SU-DHL-6 (cell line): ENCODE measurements at regions not wholly inside any gene's neighbourhood (a gene's known extent, or its start where the extent isn't known, plus 50 kb on each side); places are given as distances from the start of the nearest gene placed in this dataset.

Experiments used
- H2AFZ ChIP-seq: fragments of 200-600 bp; sonication (generic); 2 replicates; pipeline ENCODE4 v1.6.1; 2014; ENCODE audit warnings: low read depth, mild to moderate bottlenecking, moderate library complexity, mixed read lengths, antibody characterized with exemption, low read length; ENCODE audit not compliant: severe bottlenecking
- H3F3A ChIP-seq: fragments of 200-600 bp; shearing (Covaris generic); 2 replicates; pipeline ENCODE4 v1.6.0; 2016; ENCODE audit warnings: antibody characterized with exemption, mild to moderate bottlenecking; ENCODE audit not compliant: insufficient read depth
- H3K27ac ChIP-seq: fragments of 200-600 bp; sonication (generic); 2 replicates; pipeline ENCODE4 v1.5.1; 2016; ENCODE audit warnings: low read depth, mild to moderate bottlenecking, low read length, moderate library complexity, mixed read lengths
- H3K27me3 ChIP-seq: fragments of 200-600 bp; sonication (generic), shearing (Covaris generic); 2 replicates; pipeline ENCODE4 v1.6.0; 2014; ENCODE audit warnings: mild to moderate bottlenecking, low read length
- H3K36me3 ChIP-seq: fragments of 200-600 bp; sonication (generic); 2 replicates; pipeline ENCODE4 v1.6.1; 2014; ENCODE audit warnings: mild to moderate bottlenecking, low read length, mixed read lengths
- H3K4me2 ChIP-seq: fragments of 300-600, 200-600 bp; shearing (Covaris generic), sonication (generic); 2 replicates; pipeline ENCODE4 v1.6.0; 2014; ENCODE audit warnings: low read length, low read depth, mild to moderate bottlenecking; ENCODE audit not compliant: poor library complexity, severe bottlenecking
- H3K4me3 ChIP-seq: fragments of 200-600 bp; sonication (generic); 2 replicates; pipeline ENCODE4 v1.5.1; 2014; ENCODE audit warnings: antibody characterized with exemption, low read length, mild to moderate bottlenecking, mixed read lengths; ENCODE audit not compliant: insufficient read depth, poor library complexity, severe bottlenecking
- H3K79me2 ChIP-seq: fragments of 200-600 bp; sonication (generic); 2 replicates; pipeline ENCODE4 v1.6.1; 2014; ENCODE audit warnings: mild to moderate bottlenecking, low read length, moderate library complexity; ENCODE audit not compliant: insufficient read depth
- H3K9ac ChIP-seq: fragments of 200-600 bp; sonication (generic); 2 replicates; pipeline ENCODE4 v1.7.0; 2014; ENCODE audit warnings: mild to moderate bottlenecking, low read length
- H3K9me2 ChIP-seq: fragments of 200-600 bp; sonication (generic); replicated peaks from 2 replicates; pipeline ENCODE4 v1.6.1; 2014; ENCODE audit warnings: low read length; ENCODE audit not compliant: insufficient read depth
- H3K9me3 ChIP-seq: fragments of 200-600 bp; sonication (generic); 2 replicates; pipeline ENCODE4 v1.6.1; 2014; ENCODE audit warnings: low read length, mixed read lengths; ENCODE audit not compliant: insufficient read depth
- H4K20me1 ChIP-seq: fragments of 200-600 bp; sonication (generic); 2 replicates; pipeline ENCODE4 v1.6.1; 2014; ENCODE audit warnings: low read depth, mild to moderate bottlenecking, antibody characterized with exemption, low read length, moderate library complexity, mixed read lengths
- CTCF ChIP-seq: fragments of 200-600 bp; sonication (generic); IDR thresholded peaks from one replicate; pipeline ENCODE4 v1.5.1; 2017; ENCODE audit warnings: antibody characterized with exemption, mild to moderate bottlenecking, low read length, moderate library complexity; ENCODE audit not compliant: insufficient read depth, poor library complexity, severe bottlenecking
- EZH2phosphoT487 ChIP-seq: fragments of 200-600 bp; sonication (generic), shearing (Covaris generic); conservative IDR thresholded peaks from 2 replicates; pipeline ENCODE4 v1.6.1; 2018; ENCODE audit warnings: mild to moderate bottlenecking, antibody characterized with exemption, low read length, moderate library complexity, mixed read lengths

- Histone ChIP-seq H3K4me3 (no peak overlapping the region), H3K9me3 (no peaks in the 10 kb centered on the region), H3K27ac (no peak overlapping the region), H3K9ac (no peak overlapping the region), H3K79me2 (no peaks in the 10 kb centered on the region), H3K27me3 (no peaks in the 10 kb centered on the region), H3K9me2 (no peaks in the 10 kb centered on the region), H4K20me1 (no peaks in the 10 kb centered on the region), H2AFZ (no peak overlapping the region), H3F3A (no peaks in the 10 kb centered on the region), H3K4me2 (no peak overlapping the region), H3K36me3 (no peaks in the 10 kb centered on the region)
- no peak for TF ChIP-seq CTCF
- no peak for TF ChIP-seq EZH2phosphoT487
Measured at GRCh38 chr17:52451294-52451861, 292.9 kb upstream of the CA10 start.

DNA sequence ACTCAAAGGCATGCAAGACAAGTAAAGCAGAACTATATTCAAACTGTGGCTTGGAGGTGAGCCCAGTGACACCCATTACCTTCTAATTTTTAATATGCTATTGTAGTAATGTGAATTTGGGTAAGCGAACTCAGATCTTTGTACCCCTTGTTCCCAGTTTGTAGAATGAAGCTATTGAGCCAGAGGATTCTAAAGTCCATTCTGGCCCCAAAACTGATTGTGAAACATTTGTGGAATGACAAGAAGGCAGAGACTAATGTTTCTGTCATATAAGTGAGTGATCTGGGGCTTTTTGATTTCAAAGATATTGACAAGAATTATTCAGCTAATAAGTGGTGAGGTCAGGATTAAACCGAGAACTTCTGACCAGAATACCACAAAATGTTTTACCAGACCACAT lies 283.8 kb upstream of the CA10 start:
- Histone ChIP-seq H3K27ac (no peak overlapping the region), H3K9me2 (no peaks in the 10 kb centered on the region), H3F3A (no peaks in the 10 kb centered on the region), H4K20me1 (no peaks in the 10 kb centered on the region), H3K4me2 (no peak overlapping the region), H3K9me3 (no peaks in the 10 kb centered on the region), H3K79me2 (no peaks in the 10 kb centered on the region), H3K27me3 (no peaks in the 10 kb centered on the region), H2AFZ (no peak overlapping the region), H3K4me3 (no peak overlapping the region), H3K36me3 (no peaks in the 10 kb centered on the region), H3K9ac (no peak overlapping the region)
- TF ChIP-seq EZH2phosphoT487 (no peak), CTCF (no peak)

DNA sequence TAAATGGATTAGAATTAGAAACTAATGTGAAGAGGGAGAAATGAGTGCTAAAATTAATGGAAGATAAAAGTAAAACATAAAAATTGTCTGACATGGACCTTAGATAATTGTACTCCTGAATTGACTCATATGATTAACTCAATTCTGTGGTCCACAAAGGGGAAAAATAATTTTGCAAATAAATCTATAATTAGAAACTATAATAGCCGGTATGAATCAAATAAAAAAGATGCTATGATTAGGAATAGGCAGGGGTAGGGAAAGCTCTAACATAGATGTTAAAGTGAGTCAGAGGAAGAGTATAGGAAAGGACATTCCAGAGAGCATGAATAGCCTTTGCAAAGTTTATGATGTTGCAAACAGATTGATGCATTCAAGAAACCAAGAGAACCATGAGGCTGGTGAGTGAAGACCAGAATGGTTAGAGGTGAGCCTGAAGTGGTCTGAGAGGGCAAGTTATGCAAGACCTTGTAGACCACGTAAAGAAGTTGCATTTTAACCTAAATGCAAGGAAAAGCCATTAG lies 262.1 kb upstream of the CA10 start:
- TF ChIP-seq EZH2phosphoT487 (no peak), CTCF (no peak)

More for the DNA sequence above, 262.1 kb upstream of the CA10 start:
- Histone ChIP-seq H4K20me1 (no peaks in the 10 kb centered on the region), H3K36me3 (no peaks in the 10 kb centered on the region), H3K79me2 (no peaks in the 10 kb centered on the region), H3K4me3 (no peak overlapping the region), H3K27me3 (no peaks in the 10 kb centered on the region), H3K9me3 (no peaks in the 10 kb centered on the region), H3K9me2 (no peaks in the 10 kb centered on the region), H3K9ac (no peak overlapping the region), H3F3A (no peaks in the 10 kb centered on the region), H3K4me2 (no peak overlapping the region), H2AFZ (no peak overlapping the region), H3K27ac (no peak overlapping the region)
